GM12891 (cell line): ENCODE measurements at regions not wholly inside any gene's neighbourhood (a gene's known extent, or its start where the extent isn't known, plus 50 kb on each side); places are given as distances from the start of the nearest gene placed in this dataset.

Experiments used
- DNase-seq: peaks from one replicate; pipeline ENCODE4 v3.0.0; 2011; ENCODE audit warnings: low spot score; ENCODE audit not compliant: insufficient read length
- FAIRE-seq: peaks from 2 replicates; lab custom pipeline; 2011; peaks lifted over from hg19 to GRCh38; lab: Jason Lieb, UNC
- PAX5 ChIP-seq: IDR thresholded peaks from 2 replicates; pipeline ENCODE4 v1.6.1; 2011; ENCODE audit warnings: low read length, moderate library complexity, mild to moderate bottlenecking; ENCODE audit not compliant: insufficient read depth, severe bottlenecking
- POLR2A ChIP-seq: IDR thresholded peaks from 2 replicates; pipeline ENCODE4 v1.6.1; 2011; ENCODE audit warnings: low read depth, low read length, control low read depth
- POLR2AphosphoS5 ChIP-seq: IDR thresholded peaks from 2 replicates; pipeline ENCODE4 v1.6.1; 2011; ENCODE audit warnings: low read depth, low read length, control low read depth
- POU2F2 ChIP-seq: IDR thresholded peaks from 2 replicates; pipeline ENCODE4 v1.6.1; 2011; ENCODE audit warnings: low read depth, mild to moderate bottlenecking, control low read depth, low read length, moderate library complexity
- SPI1 ChIP-seq: IDR thresholded peaks from 2 replicates; pipeline ENCODE4 v1.6.1; 2011; ENCODE audit warnings: low read depth, low read length, control low read depth
- TAF1 ChIP-seq: IDR thresholded peaks from 2 replicates; pipeline ENCODE4 v1.6.1; 2011; ENCODE audit warnings: low read depth, low read length, control low read depth

DNA sequence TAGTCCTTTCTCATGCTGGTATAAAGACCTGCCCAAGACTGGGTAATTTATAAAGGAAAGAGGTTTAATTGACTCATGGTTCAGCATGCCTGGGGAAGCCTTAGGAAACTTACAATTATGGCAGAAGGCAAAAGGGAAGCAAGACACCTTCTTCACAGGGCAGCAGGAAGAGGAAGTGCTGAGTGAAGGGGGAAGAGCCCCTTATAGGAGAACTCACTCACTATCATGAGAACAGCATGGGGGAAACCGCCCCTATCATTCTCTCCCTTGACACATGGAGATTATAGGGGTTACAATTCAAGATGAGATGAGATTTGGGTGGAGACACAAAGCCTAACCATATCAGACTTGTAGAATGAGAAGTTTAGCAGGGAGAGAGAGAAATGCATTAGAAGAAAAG is 373.3 kb upstream of the DIAPH2 start:
- TF ChIP-seq PAX5 (no peak), SPI1 (no peak), TAF1 (no peak), POU2F2 (no peak), POLR2AphosphoS5 (no peak)
- FAIRE-seq (no peak), DNase-seq (no peak)

- DNase-seq: no peak
- TF ChIP-seq POLR2A (no peak), PAX5 (no peak), SPI1 (no peak)
- FAIRE-seq: no peak
These were observed 369.7 kb upstream of the DIAPH2 start for GRCh38 chrX:96314985-96315384.

DNA sequence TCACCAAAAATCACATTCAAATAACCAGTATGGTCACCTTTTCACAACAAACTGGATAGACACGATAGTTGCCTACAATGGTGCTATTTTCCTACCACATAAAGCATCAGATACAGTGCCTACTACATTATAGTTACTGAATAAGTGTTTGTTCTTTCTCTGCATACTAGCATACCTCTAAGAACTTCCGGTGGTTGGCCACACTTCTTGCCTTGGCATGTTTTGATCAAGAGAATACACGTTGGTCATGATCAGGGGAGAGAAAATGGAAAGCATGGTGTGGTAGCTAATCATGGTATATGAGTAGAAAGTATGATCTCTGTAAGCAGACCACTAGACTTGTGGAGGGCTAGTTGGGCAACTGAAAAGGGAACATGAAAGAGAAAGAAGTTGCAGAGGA is 322.8 kb upstream of the DIAPH2 start:
- TF ChIP-seq SPI1: no peak
- TF ChIP-seq POLR2A: no peak
- TF ChIP-seq TAF1: no peak
- TF ChIP-seq POLR2AphosphoS5: no peak
- TF ChIP-seq PAX5: no peak
- TF ChIP-seq POU2F2: no peak
- no peak for DNase-seq
- no peak for FAIRE-seq

- peak; percentile 3 for DNase-seq
- TF ChIP-seq POU2F2: no peak
- TF ChIP-seq POLR2A: no peak
- TF ChIP-seq TAF1: no peak
- TF ChIP-seq POLR2AphosphoS5: no peak
- no peak for TF ChIP-seq PAX5
- no peak for TF ChIP-seq SPI1
- no peak for FAIRE-seq
These were observed 312.2 kb upstream of the DIAPH2 start for GRCh38 chrX:96372313-96373046.

- TF ChIP-seq POU2F2 (no peak), SPI1 (no peak)
- DNase-seq (no peak), FAIRE-seq (no peak)
These were observed 311.6 kb upstream of the DIAPH2 start for GRCh38 chrX:96373047-96373355.

DNA sequence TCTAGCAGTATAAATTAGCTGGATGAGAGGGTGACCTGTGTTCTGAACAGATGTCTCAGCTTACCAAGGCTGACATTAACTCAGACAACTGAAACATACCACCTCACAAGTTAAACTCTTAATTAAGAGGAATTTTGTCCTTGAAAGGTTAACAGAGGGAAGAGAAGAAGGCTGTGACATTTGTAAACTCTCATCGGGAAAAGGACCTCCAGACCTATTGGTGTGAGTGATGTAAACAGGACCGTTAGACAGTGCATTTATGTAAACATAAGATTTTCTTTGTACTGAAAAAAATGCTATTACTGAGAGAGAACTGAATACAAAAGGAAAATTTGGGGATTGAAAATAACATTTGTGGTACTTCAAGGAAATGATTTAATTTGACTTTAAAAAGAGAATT is 308.4 kb upstream of the DIAPH2 start:
- FAIRE-seq: no peak
- TF ChIP-seq SPI1: no peak
- no peak for TF ChIP-seq TAF1
- DNase-seq: no peak

DNA sequence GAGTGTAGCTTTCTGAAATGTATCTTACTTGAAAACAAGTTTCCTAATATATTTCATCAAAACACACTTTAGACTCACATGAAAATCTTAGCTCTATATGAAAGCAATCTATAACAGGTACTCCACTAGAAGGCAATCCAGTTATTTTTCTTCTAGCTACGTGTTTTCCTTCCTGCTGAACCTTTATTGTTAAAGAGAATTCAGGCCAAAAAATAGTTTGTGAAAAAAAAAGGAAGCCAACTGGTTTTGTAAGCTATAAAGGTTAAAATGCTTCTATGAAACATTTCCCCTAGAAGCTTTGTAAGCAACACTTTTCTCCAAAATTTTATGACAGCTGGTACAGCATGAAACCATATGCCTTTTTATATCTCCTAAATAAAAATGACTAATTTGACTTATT is 304.7 kb upstream of the DIAPH2 start:
- FAIRE-seq (no peak), DNase-seq (no peak)
- TF ChIP-seq POLR2AphosphoS5: no peak
- no peak for TF ChIP-seq POU2F2
- no peak for TF ChIP-seq SPI1
- TF ChIP-seq TAF1: no peak
- TF ChIP-seq POLR2A: no peak

DNA sequence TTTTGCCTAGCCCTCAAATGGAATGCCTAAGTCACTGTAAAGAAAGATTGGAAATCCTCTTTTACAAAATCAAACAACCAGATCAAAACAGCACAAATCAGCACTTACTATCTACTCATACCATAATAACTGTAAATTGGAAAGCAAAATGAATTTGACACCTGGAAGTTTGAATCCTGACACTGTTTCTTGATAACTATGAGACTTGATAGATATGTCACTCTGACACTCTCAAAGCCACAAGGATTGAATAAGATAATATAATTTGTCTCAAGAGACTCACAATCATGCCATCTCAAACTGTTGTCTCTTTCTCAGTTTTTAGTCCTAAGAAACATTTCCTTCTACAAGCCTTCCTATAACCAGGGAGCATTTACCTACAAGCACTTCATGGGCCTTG is 302.6 kb upstream of the DIAPH2 start:
- TF ChIP-seq POLR2AphosphoS5 (no peak), POLR2A (no peak), POU2F2 (no peak), PAX5 (no peak), SPI1 (no peak), TAF1 (no peak)
- FAIRE-seq: no peak
- no peak for DNase-seq

DNA sequence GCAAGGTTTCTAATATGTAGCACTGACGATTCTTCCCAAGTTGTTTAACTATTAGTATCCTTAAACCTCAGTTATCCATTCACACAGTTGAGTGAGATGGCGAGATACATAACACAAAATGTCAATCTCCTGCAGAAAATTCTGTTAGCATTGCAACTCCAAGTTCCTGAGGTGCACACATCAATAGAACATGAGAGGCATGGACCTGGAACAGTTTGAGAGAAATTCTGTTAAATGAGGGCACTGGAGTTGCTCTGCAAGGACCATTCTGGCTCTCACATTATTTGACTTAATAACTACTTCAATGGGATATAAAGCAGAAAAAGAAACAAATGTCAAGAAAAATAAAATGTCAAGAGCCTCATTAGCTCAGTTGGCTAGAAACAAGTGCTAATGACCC is 301.2 kb upstream of the DIAPH2 start:
- TF ChIP-seq TAF1 (no peak), SPI1 (no peak), POU2F2 (no peak), PAX5 (no peak), POLR2A (no peak), POLR2AphosphoS5 (no peak)
- no peak for DNase-seq
- FAIRE-seq: no peak

GRCh38 chrX:96386325-96386724 is 298.3 kb upstream of the DIAPH2 start:
- TF ChIP-seq POLR2AphosphoS5 (no peak), PAX5 (no peak), TAF1 (no peak), POU2F2 (no peak), SPI1 (no peak), POLR2A (no peak)
- FAIRE-seq: no peak

GRCh38 chrX:96386981-96387380 is 297.7 kb upstream of the DIAPH2 start:
- no peak for DNase-seq
- no peak for FAIRE-seq
- no peak for TF ChIP-seq POU2F2
- no peak for TF ChIP-seq POLR2A
- no peak for TF ChIP-seq TAF1
- TF ChIP-seq POLR2AphosphoS5: no peak
- no peak for TF ChIP-seq PAX5
- no peak for TF ChIP-seq SPI1

More at GRCh38 chrX:96386325-96386724, 298.3 kb upstream of the DIAPH2 start:
- no peak for DNase-seq
